ENCODE measurements at regions not wholly inside any gene's neighbourhood (a gene's known extent, or its start where the extent isn't known, plus 50 kb on each side); places are given as distances from the start of the nearest gene placed in this dataset.
"Not testable (repeated sequence)": the region's sequence is repeated elsewhere in the genome, so short reads cannot be mapped to it uniquely, and the experiment has no call there.

DNA sequence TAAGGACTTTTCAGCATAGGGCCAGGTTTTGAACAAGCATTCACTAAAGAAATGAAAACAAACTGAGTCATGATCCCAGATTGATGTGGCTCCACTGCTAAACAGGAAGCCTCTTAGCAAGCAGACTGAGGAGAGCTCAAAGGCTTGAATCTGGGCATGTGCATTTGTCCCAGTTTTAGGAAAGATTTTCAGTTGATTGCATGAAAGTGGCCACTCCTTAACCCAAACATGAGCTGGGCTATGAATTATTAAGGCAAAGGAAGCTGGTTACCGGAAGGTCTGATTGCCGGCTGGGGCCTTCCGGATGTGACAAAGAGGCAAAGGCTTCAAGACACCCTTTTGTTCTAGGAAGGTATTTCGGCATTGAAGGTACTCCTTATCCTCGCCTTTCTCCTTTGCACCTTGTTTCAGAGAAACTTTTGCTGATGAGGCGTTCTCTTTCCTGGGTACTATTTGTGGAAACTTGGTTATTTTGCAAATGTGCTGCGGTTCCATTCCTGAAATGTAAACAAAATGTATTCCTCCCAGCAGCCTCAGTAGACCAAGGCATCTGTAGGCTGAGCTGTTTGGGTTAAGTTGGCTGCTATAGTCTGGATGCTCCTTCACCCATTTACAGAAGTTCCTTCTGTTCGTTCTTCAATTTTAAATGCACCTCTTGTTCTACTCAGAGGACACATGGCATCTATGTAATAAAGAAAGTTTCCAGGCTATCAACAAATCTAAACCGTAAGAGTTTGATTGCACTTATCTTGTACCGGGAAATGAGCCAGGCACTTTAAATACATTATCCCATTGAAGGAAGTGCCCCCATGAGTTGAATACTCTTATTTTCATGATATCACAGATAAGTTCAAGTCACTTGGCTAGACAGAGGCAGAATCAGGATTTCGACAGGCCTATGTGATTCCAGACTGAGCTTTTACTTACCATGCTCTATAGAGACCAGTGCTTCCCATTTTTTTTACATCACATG is 115.6 kb upstream of the METAP2 start:
- TF ChIP-seq, protein P1, sequence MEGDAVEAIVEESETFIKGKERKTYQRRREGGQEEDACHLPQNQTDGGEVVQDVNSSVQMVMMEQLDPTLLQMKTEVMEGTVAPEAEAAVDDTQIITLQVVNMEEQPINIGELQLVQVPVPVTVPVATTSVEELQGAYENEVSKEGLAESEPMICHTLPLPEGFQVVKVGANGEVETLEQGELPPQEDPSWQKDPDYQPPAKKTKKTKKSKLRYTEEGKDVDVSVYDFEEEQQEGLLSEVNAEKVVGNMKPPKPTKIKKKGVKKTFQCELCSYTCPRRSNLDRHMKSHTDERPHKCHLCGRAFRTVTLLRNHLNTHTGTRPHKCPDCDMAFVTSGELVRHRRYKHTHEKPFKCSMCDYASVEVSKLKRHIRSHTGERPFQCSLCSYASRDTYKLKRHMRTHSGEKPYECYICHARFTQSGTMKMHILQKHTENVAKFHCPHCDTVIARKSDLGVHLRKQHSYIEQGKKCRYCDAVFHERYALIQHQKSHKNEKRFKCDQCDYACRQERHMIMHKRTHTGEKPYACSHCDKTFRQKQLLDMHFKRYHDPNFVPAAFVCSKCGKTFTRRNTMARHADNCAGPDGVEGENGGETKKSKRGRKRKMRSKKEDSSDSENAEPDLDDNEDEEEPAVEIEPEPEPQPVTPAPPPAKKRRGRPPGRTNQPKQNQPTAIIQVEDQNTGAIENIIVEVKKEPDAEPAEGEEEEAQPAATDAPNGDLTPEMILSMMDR (IDR thresholded peaks at IDR 0.05; ENCODE audit: low read depth, low read length) = no peak
- H3K4me3 ChIP-seq (ENCODE audit: low read depth, low read length) = no peak overlapping the region
- peak; percentile 10 for DNase-seq (ENCODE audit: low read depth, low spot score)
- in situ Hi-C loops (cut with HindIII; ENCODE audit: low sequenced_read_pairs) = no loop called here

DNA sequence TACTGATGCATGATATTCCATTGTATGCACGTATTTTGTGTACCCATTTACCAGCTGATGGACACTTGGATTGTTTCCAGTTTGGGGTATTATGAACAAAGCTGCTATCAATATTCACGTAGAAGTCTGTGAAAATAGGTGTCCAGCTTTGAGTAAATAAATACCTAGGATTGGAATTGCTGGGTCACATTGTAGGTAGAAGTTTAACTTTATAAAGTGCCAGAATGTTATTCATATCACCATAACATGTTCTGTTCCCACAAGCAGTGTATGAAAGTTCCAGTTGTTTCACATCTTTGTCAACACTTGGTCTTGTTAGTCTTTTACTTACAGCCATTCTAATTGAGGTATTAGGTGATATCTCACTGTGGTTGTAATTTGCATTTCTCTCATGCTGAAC is 108.0 kb upstream of the METAP2 start:
- H3K4me3 ChIP-seq (ENCODE audit: low read depth, low read length) = no peak overlapping the region
- DNase-seq (ENCODE audit: low read depth, low spot score) = no peak
- TF ChIP-seq, protein P1 (IDR thresholded peaks at IDR 0.05; ENCODE audit: low read depth, low read length) = no peak
- in situ Hi-C loops (cut with HindIII; ENCODE audit: low sequenced_read_pairs) = no loop called here

DNA sequence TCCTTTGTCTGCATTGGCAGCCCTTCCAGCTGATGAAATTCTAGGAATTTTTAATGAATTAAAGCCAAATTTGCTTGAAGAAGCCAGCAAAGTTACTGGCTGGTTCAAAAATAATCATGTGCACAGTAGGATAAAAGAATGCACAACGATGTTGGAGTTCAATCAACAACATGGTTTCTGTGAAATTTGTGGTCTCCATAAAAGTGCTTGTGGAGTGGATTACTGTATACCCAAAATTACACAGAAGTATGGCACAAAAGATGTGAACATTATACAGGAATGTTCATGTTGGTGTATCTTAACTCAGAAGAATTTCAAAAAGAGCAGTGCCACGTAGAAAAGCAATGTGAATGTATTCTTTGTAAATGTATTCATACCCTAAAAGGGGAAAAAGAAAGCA is 105.0 kb upstream of the METAP2 start:
- in situ Hi-C loops (cut with HindIII; ENCODE audit: low sequenced_read_pairs) = no loop called here
- TF ChIP-seq, protein P1 (IDR thresholded peaks at IDR 0.05; ENCODE audit: low read depth, low read length) = no peak
- no peak overlapping the region for H3K4me3 ChIP-seq (ENCODE audit: low read depth, low read length)
- DNase-seq (ENCODE audit: low read depth, low spot score) = no peak

DNA sequence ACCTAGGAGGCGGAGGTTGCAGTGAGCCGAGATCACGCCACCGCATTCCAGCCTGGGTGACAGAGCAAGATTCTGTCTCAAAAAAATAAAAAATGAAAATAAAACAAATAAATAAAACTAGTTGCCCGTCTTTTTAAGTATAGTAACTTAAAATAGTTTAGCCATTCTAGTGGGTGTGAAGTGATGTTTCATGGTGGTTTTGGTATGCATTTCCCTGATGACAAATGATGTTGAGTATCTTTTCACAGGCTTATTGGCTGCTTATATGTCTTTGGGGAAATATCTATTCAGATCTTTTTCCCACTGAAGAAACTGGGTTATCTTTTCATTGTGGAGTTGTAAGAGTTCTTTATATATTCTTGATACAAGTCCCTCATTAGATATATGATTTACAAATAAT is 102.4 kb upstream of the METAP2 start:
- H3K4me3 ChIP-seq (ENCODE audit: low read depth, low read length) = no peak overlapping the region
- TF ChIP-seq, protein P1 (IDR thresholded peaks at IDR 0.05; ENCODE audit: low read depth, low read length) = no peak
- no peak for DNase-seq (ENCODE audit: low read depth, low spot score)
- in situ Hi-C loops (cut with HindIII; ENCODE audit: low sequenced_read_pairs) = no loop called here

DNA sequence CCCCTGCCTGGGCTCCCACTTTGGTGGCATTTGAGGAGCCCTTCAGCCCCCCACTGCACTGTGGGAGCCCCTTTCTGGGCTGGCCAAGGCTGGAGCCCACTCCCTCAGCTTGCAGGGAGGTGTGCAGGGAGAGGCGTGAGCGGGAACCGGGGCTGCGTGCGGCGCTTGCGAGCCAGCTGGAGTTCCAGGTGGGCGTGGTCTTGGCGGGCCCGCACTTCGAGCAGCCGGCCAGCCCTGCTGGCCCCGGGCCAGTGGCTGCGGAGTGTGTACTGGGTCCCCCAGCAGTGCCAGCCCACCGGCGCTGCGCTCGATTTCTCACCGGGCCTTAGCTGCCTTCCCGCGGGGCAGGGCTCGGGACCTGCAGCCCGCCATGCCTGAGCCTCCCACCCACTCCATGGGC is 94.5 kb upstream of the METAP2 start:
- H3K4me3 ChIP-seq (ENCODE audit: low read depth, low read length); in situ Hi-C loops (cut with HindIII; ENCODE audit: low sequenced_read_pairs); DNase-seq (ENCODE audit: low read depth, low spot score): not testable (repeated sequence)

DNA sequence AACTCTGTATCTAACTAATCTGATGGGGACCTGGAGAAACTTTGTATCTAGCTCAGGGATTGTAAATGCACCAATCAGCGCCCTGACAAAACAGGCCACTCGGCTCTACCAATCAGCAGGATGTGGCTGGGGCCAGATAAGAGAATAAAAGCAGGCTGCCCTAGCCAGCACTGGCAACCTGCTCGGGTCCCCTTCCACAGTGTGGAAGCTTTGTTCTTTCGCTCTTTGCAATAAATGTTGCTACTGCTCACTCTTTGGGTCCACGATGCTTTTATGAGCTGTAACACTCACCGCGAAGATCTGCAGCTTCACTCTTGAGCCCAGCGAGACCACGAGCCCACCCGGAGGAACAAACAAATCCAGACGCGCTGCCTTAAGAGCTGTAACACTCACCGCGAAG is 93.6 kb upstream of the METAP2 start:
- in situ Hi-C loops (cut with HindIII; ENCODE audit: low sequenced_read_pairs); DNase-seq (ENCODE audit: low read depth, low spot score): not testable (repeated sequence)

DNA sequence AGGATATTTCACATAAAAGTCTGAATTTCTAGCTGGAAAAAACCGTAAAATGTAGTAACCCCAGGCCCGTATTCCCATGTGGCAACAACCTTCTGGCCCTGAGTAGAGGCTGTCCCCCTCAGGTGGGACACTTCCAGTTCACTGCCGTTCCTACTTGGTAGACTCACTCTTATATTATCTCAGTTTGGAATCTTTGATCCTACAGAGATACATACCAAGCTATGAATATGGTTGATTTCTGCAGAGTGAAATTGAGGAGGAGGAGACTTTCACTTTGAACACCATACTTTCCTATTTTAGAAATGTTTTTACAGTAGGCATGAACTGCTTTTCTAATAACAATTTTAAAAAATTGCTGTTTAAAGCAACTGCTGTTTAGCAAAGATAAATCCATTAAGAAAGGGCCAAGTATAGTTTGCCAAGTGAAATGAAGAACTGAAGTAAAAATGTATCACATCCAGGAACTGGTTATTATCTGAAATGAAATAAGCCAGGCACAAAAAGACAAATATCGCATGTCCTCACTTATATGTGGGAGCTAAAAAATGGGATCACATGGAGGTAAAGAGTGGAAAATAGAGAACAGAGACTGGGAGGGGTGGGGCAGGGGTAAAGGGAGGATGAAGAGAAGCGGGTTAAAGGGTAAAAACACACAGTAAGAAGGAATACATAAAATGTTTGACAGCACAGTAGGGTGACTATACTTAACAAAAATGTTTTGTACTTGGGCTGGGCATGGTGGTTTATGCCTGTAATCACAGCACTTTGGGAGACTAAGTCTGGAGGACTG is 92.8 kb upstream of the METAP2 start:
- in situ Hi-C loops (cut with HindIII; ENCODE audit: low sequenced_read_pairs) = no loop called here

More for the DNA sequence above, 93.6 kb upstream of the METAP2 start:
- H3K4me3 ChIP-seq (ENCODE audit: low read depth, low read length) = not testable (repeated sequence)

DNA sequence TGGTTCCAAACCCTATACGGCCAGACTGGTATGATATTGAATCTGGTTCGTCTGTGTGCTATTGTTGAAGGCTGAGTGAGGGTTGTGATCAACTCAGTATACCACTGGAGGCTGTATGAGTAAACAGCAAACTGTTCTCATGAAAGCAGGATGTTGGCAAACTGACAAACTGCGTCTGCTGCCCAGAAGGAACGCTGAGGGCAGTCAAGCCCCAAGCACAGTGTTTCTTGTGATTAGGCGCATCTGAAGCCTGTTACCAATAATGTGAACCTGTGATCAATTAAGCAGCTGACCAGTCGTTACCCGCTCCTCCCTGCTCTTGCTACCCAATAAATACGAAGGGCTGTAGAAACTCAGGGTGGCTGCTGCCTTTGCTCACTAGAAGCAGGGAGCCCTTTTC is 90.0 kb upstream of the METAP2 start:
- H3K4me3 ChIP-seq (ENCODE audit: low read depth, low read length); in situ Hi-C loops (cut with HindIII; ENCODE audit: low sequenced_read_pairs): not testable (repeated sequence)
- DNase-seq (ENCODE audit: low read depth, low spot score) = peak; percentile 26

More for the DNA sequence above, 92.8 kb upstream of the METAP2 start:
- TF ChIP-seq, protein P1 (IDR thresholded peaks at IDR 0.05; ENCODE audit: low read depth, low read length) = no peak
- no peak overlapping the region for H3K4me3 ChIP-seq (ENCODE audit: low read depth, low read length)
- no peak for DNase-seq (ENCODE audit: low read depth, low spot score)

Measured in astrocyte of the spinal cord (primary cell).